NT2/D1 (cell line): ENCODE measurements at regions not wholly inside any gene's neighbourhood (a gene's known extent, or its start where the extent isn't known, plus 50 kb on each side); places are given as distances from the start of the nearest gene placed in this dataset.

Source experiments
- SUZ12 ChIP-seq: IDR thresholded peaks from 2 replicates; pipeline ENCODE4 v1.6.1; 2011; ENCODE audit not compliant: insufficient read length, insufficient read depth; ENCODE audit errors: extremely low read depth
- YY1 ChIP-seq: IDR thresholded peaks from 2 replicates; pipeline ENCODE4 v1.6.1; 2011; ENCODE audit not compliant: insufficient read length, insufficient read depth

GRCh38 chr5:166018716-166019115 lies 2272.7 kb upstream of the WWC1 start:
- no peak for TF ChIP-seq YY1
- TF ChIP-seq SUZ12, result no peak
